Neural cell (in vitro differentiated cells): ENCODE measurements at regions not wholly inside any gene's neighbourhood (a gene's known extent, or its start where the extent isn't known, plus 50 kb on each side); places are given as distances from the start of the nearest gene placed in this dataset.

Experiments
- H2AFZ ChIP-seq: fragments of 200-600, 300-800 bp; sonication (generic), shearing (Covaris generic); 2 replicates; pipeline ENCODE4 v1.6.0; 2014; ENCODE audit warnings: low read depth, mild to moderate bottlenecking, antibody characterized with exemption, low read length, moderate library complexity
- H3F3A ChIP-seq: fragments of 200-600 bp; shearing (Covaris generic); 2 replicates; pipeline ENCODE4 v1.6.1; 2016; ENCODE audit warnings: mild to moderate bottlenecking, moderate library complexity, mixed read lengths, antibody characterized with exemption, low read length; ENCODE audit not compliant: insufficient read depth, poor library complexity, severe bottlenecking
- H3K27ac ChIP-seq: fragments of 200-600, 300-800 bp; sonication (generic), shearing (Covaris generic); 2 replicates; pipeline ENCODE4 v1.5.1; 2014; ENCODE audit warnings: mild to moderate bottlenecking, low read length, moderate library complexity
- H3K27me3 ChIP-seq: fragments of 300-800, 200-600 bp; sonication (generic), shearing (Covaris generic); 2 replicates; pipeline ENCODE4 v1.6.0; 2014; ENCODE audit warnings: mild to moderate bottlenecking, low read depth, low read length, moderate library complexity; ENCODE audit not compliant: insufficient read depth
- H3K36me3 ChIP-seq: fragments of 300-800, 200-600 bp; sonication (generic), shearing (Covaris generic); 2 replicates; pipeline ENCODE4 v1.5.1; 2014; ENCODE audit warnings: mild to moderate bottlenecking, antibody characterized with exemption, low read length, moderate library complexity; ENCODE audit not compliant: insufficient read depth
- H3K4me2 ChIP-seq: fragments of 300-800, 200-600 bp; sonication (generic), shearing (Covaris generic); 2 replicates; pipeline ENCODE4 v1.6.0; 2014; ENCODE audit warnings: mild to moderate bottlenecking, low read length
- H3K4me3 ChIP-seq: fragments of 300-800, 200-600 bp; sonication (generic), shearing (Covaris generic); 2 replicates; pipeline ENCODE4 v1.5.1; 2014; ENCODE audit warnings: mild to moderate bottlenecking, low read length, moderate library complexity
- H3K79me2 ChIP-seq: fragments of 200-600 bp; shearing (Covaris generic); replicated peaks from 2 replicates; pipeline ENCODE4 v1.6.0; 2014; ENCODE audit warnings: mild to moderate bottlenecking, low read length, moderate library complexity; ENCODE audit not compliant: insufficient read depth
- H3K9ac ChIP-seq: fragments of 300-800, 200-600 bp; sonication (generic), shearing (Covaris generic); 2 replicates; pipeline ENCODE4 v1.6.1; 2016; ENCODE audit warnings: mild to moderate bottlenecking, low read length, mixed read lengths
- H3K9me2 ChIP-seq: fragments of 200-600 bp; shearing (Covaris generic); 2 replicates; pipeline ENCODE4 v1.6.1; 2016; ENCODE audit warnings: mild to moderate bottlenecking, low read length, mixed read lengths; ENCODE audit not compliant: insufficient read depth
- H3K9me3 ChIP-seq: fragments of 200-600, 300-800 bp; sonication (generic), shearing (Covaris generic); 2 replicates; pipeline ENCODE4 v1.6.1; 2016; ENCODE audit warnings: mild to moderate bottlenecking, mixed run types, low read length, moderate library complexity, mixed read lengths
- H4K20me1 ChIP-seq: fragments of 200-600 bp; shearing (Covaris generic); 2 replicates; pipeline ENCODE4 v1.6.1; 2016; ENCODE audit warnings: mild to moderate bottlenecking, mixed run types; ENCODE audit not compliant: insufficient read depth
- CTCF ChIP-seq: fragments of 450-650 bp; IDR thresholded peaks from 2 replicates; pipeline ENCODE4 v1.5.1; 2014; ENCODE audit warnings: antibody characterized with exemption, mild to moderate bottlenecking, moderate library complexity; ENCODE audit not compliant: poor library complexity, severe bottlenecking
- EP300 ChIP-seq: fragments of 450-650 bp; conservative IDR thresholded peaks from 2 replicates; pipeline ENCODE4 v1.6.1; 2014; ENCODE audit warnings: antibody characterized with exemption, mild to moderate bottlenecking, moderate library complexity; ENCODE audit not compliant: poor library complexity, severe bottlenecking
- EZH2 ChIP-seq: fragments of 200-600, 300-800 bp; shearing (Covaris generic), sonication (generic); IDR thresholded peaks from 2 replicates; pipeline ENCODE4 v1.6.1; 2014; ENCODE audit warnings: antibody characterized with exemption, low read length, borderline replicate concordance, mild to moderate bottlenecking; ENCODE audit not compliant: insufficient read depth, poor library complexity, severe bottlenecking
- MXI1 ChIP-seq: fragments of 450-650 bp; conservative IDR thresholded peaks from 2 replicates; pipeline ENCODE4 v1.6.1; 2014; ENCODE audit warnings: antibody characterized with exemption, mild to moderate bottlenecking; ENCODE audit not compliant: poor library complexity, severe bottlenecking
- POLR2AphosphoS5 ChIP-seq: IDR thresholded peaks from 2 replicates; pipeline ENCODE4 v1.6.1; 2012
- REST ChIP-seq: IDR thresholded peaks from 2 replicates; pipeline ENCODE4 v1.6.1; 2012; ENCODE audit warnings: borderline replicate concordance
- SMC3 ChIP-seq: fragments of 450-650 bp; conservative IDR thresholded peaks from 2 replicates; pipeline ENCODE4 v1.6.1; 2014; ENCODE audit warnings: antibody characterized with exemption, mild to moderate bottlenecking, moderate library complexity; ENCODE audit not compliant: poor library complexity
- TAF1 ChIP-seq: IDR thresholded peaks from 2 replicates; pipeline ENCODE4 v1.6.1; 2012; ENCODE audit warnings: low read depth

GRCh38 chr4:79695848-79696247, 287.8 kb upstream of the GK2 start:
- H3K4me2 ChIP-seq = no peak overlapping the region
- H2AFZ ChIP-seq = no peak overlapping the region
- no peak for TF ChIP-seq CTCF
- TF ChIP-seq EP300 = no peak
- H3K79me2 ChIP-seq = no peaks in the 10 kb centered on the region
- H3K9ac ChIP-seq = no peak overlapping the region
- H3K36me3 ChIP-seq = no peaks in the 10 kb centered on the region
- H3K4me3 ChIP-seq = no peak overlapping the region
- no peaks in the 10 kb centered on the region for H3F3A ChIP-seq
- no peaks in the 10 kb centered on the region for H4K20me1 ChIP-seq
- H3K27me3 ChIP-seq = no peaks in the 10 kb centered on the region
- H3K9me2 ChIP-seq = no peaks in the 10 kb centered on the region
- no peak overlapping the region for H3K27ac ChIP-seq
- H3K9me3 ChIP-seq = no peaks in the 10 kb centered on the region

GRCh38 chr4:79689740-79690139, 281.7 kb upstream of the GK2 start:
- Histone ChIP-seq H4K20me1 (no peaks in the 10 kb centered on the region), H3K4me3 (no peak overlapping the region), H3K9ac (no peak overlapping the region), H3K36me3 (no peaks in the 10 kb centered on the region), H2AFZ (no peak overlapping the region), H3K79me2 (no peaks in the 10 kb centered on the region), H3K9me2 (no peaks in the 10 kb centered on the region), H3F3A (no peaks in the 10 kb centered on the region), H3K9me3 (no peaks in the 10 kb centered on the region), H3K4me2 (no peak overlapping the region), H3K27ac (no peak overlapping the region), H3K27me3 (no peaks in the 10 kb centered on the region)
- no peak for TF ChIP-seq POLR2AphosphoS5
- TF ChIP-seq REST = no peak
- TF ChIP-seq CTCF = no peak
- TF ChIP-seq TAF1 = no peak
- no peak for TF ChIP-seq SMC3
- TF ChIP-seq EP300 = no peak
- TF ChIP-seq EZH2 = no peak
- TF ChIP-seq MXI1 = no peak
